ENCODE measurements at regions not wholly inside any gene's neighbourhood (a gene's known extent, or its start where the extent isn't known, plus 50 kb on each side); places are given as distances from the start of the nearest gene placed in this dataset.

GRCh38 chr18:60292186-60292585, 80.4 kb downstream of the MC4R start:
- TF ChIP-seq CTCF (IDR thresholded peaks at IDR 0.05) (no peak), POLR2AphosphoS5 (IDR thresholded peaks at IDR 0.05; ENCODE audit: insufficient read depth in 1 of 2, low read depth in 1 of 2) (no peak), POLR2A (IDR thresholded peaks at IDR 0.05) (no peak)

Data from vagina (tissue), 2 donors.